H1 (cell line): ENCODE measurements at regions not wholly inside any gene's neighbourhood (a gene's known extent, or its start where the extent isn't known, plus 50 kb on each side); places are given as distances from the start of the nearest gene placed in this dataset.

ENCODE experiments used
- SIRT6 ChIP-seq: IDR thresholded peaks from one replicate; pipeline ENCODE4 v1.7.1; 2012; ENCODE audit warnings: low read length, inconsistent platforms
- TEAD4 ChIP-seq: IDR thresholded peaks from 2 replicates; pipeline ENCODE4 v1.6.1; 2012; ENCODE audit warnings: low read depth, low read length, inconsistent platforms, mixed read lengths
- TF ChIP-seq, protein P1 (sequence below): fragments of 300-600 bp; sonication (generic); IDR thresholded peaks from 2 replicates; pipeline ENCODE4 v1.7.1; 2012; ENCODE audit warnings: low read length, moderate library complexity, mild to moderate bottlenecking, inconsistent platforms; ENCODE audit not compliant: insufficient replicate concordance

DNA sequence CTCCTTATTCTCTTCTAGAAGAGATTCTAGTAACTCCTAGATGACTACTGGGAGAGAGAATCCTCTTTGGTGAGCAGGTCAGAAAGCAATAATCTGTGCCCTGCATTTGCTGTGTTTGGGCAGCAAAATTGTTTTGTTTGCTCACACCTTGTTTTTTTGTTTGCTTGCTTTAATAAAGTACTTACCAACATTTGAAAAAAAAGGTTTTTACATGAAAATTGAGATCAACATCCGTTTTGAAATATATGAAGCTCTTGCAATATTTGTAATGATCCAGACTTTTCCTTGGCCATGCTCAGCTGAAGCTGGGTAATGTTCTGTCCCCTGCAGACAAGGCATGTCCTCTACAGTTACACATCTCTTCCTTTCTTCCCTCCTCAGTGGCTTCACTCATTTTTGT, 62.2 kb downstream of the DIPK2A start (continued):
- TF ChIP-seq, protein P1, sequence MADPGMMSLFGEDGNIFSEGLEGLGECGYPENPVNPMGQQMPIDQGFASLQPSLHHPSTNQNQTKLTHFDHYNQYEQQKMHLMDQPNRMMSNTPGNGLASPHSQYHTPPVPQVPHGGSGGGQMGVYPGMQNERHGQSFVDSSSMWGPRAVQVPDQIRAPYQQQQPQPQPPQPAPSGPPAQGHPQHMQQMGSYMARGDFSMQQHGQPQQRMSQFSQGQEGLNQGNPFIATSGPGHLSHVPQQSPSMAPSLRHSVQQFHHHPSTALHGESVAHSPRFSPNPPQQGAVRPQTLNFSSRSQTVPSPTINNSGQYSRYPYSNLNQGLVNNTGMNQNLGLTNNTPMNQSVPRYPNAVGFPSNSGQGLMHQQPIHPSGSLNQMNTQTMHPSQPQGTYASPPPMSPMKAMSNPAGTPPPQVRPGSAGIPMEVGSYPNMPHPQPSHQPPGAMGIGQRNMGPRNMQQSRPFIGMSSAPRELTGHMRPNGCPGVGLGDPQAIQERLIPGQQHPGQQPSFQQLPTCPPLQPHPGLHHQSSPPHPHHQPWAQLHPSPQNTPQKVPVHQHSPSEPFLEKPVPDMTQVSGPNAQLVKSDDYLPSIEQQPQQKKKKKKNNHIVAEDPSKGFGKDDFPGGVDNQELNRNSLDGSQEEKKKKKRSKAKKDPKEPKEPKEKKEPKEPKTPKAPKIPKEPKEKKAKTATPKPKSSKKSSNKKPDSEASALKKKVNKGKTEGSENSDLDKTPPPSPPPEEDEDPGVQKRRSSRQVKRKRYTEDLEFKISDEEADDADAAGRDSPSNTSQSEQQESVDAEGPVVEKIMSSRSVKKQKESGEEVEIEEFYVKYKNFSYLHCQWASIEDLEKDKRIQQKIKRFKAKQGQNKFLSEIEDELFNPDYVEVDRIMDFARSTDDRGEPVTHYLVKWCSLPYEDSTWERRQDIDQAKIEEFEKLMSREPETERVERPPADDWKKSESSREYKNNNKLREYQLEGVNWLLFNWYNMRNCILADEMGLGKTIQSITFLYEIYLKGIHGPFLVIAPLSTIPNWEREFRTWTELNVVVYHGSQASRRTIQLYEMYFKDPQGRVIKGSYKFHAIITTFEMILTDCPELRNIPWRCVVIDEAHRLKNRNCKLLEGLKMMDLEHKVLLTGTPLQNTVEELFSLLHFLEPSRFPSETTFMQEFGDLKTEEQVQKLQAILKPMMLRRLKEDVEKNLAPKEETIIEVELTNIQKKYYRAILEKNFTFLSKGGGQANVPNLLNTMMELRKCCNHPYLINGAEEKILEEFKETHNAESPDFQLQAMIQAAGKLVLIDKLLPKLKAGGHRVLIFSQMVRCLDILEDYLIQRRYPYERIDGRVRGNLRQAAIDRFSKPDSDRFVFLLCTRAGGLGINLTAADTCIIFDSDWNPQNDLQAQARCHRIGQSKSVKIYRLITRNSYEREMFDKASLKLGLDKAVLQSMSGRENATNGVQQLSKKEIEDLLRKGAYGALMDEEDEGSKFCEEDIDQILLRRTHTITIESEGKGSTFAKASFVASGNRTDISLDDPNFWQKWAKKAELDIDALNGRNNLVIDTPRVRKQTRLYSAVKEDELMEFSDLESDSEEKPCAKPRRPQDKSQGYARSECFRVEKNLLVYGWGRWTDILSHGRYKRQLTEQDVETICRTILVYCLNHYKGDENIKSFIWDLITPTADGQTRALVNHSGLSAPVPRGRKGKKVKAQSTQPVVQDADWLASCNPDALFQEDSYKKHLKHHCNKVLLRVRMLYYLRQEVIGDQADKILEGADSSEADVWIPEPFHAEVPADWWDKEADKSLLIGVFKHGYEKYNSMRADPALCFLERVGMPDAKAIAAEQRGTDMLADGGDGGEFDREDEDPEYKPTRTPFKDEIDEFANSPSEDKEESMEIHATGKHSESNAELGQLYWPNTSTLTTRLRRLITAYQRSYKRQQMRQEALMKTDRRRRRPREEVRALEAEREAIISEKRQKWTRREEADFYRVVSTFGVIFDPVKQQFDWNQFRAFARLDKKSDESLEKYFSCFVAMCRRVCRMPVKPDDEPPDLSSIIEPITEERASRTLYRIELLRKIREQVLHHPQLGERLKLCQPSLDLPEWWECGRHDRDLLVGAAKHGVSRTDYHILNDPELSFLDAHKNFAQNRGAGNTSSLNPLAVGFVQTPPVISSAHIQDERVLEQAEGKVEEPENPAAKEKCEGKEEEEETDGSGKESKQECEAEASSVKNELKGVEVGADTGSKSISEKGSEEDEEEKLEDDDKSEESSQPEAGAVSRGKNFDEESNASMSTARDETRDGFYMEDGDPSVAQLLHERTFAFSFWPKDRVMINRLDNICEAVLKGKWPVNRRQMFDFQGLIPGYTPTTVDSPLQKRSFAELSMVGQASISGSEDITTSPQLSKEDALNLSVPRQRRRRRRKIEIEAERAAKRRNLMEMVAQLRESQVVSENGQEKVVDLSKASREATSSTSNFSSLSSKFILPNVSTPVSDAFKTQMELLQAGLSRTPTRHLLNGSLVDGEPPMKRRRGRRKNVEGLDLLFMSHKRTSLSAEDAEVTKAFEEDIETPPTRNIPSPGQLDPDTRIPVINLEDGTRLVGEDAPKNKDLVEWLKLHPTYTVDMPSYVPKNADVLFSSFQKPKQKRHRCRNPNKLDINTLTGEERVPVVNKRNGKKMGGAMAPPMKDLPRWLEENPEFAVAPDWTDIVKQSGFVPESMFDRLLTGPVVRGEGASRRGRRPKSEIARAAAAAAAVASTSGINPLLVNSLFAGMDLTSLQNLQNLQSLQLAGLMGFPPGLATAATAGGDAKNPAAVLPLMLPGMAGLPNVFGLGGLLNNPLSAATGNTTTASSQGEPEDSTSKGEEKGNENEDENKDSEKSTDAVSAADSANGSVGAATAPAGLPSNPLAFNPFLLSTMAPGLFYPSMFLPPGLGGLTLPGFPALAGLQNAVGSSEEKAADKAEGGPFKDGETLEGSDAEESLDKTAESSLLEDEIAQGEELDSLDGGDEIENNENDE: no peak
- TF ChIP-seq TEAD4: no peak
- TF ChIP-seq SIRT6: no peak
